ENCODE measurements at regions not wholly inside any gene's neighbourhood (a gene's known extent, or its start where the extent isn't known, plus 50 kb on each side); places are given as distances from the start of the nearest gene placed in this dataset.

DNA sequence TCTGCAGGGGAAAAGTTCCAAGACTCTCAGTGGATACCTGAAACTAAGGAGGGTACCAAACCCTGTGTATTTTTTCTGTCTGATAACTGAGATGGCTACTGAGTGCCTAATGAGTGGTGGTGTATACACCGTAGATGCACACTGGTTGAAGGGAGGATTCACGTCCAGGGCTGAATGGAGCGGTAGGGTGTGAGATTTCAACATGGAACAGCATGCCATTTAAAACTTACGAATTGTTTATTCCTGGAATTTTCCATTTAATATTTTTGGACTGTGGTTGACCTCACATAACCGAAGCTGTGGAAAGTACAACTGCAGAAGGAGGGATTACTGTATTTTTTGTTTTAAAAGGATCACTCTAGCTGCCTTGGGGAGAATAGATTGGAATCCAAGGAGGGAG lies 322.5 kb upstream of the SORL1-AS1 start:
- Histone ChIP-seq H3K27me3 (ENCODE audit: insufficient read depth, low read depth, low read length) (no peaks in the 10 kb centered on the region), H3K9ac (ENCODE audit: low read length) (no peak overlapping the region), H4K20me1 (ENCODE audit: insufficient read depth) (no peaks in the 10 kb centered on the region), H3K9me3 (ENCODE audit: low read length) (no peaks in the 10 kb centered on the region), H3K9me2 (ENCODE audit: insufficient read depth, low read length) (no peaks in the 10 kb centered on the region), H3K4me3 (ENCODE audit: low read length) (no peak overlapping the region), H3F3A (ENCODE audit: insufficient read depth, low read length, poor library complexity, severe bottlenecking) (no peaks in the 10 kb centered on the region), H3K36me3 (ENCODE audit: insufficient read depth, low read length) (no peaks in the 10 kb centered on the region), H3K4me2 (ENCODE audit: low read length) (no peak overlapping the region), H3K27ac (ENCODE audit: low read length) (no peak overlapping the region), H2AFZ (ENCODE audit: low read depth, low read length) (no peak overlapping the region), H3K79me2 (replicated peaks; ENCODE audit: insufficient read depth, low read length) (no peaks in the 10 kb centered on the region)
- TF ChIP-seq POLR2AphosphoS5 (IDR thresholded peaks at IDR 0.05), result no peak
- TF ChIP-seq MXI1 (conservative IDR thresholded peaks at IDR 0.05; ENCODE audit: poor library complexity, severe bottlenecking), result no peak
- TF ChIP-seq REST (IDR thresholded peaks at IDR 0.05; ENCODE audit: borderline replicate concordance), result no peak
- TF ChIP-seq EP300 (conservative IDR thresholded peaks at IDR 0.05; ENCODE audit: poor library complexity, severe bottlenecking), result no peak
- no peak for TF ChIP-seq CTCF (IDR thresholded peaks at IDR 0.05; ENCODE audit: poor library complexity, severe bottlenecking)
- no peak for TF ChIP-seq EZH2 (IDR thresholded peaks at IDR 0.05; ENCODE audit: borderline replicate concordance, insufficient read depth, low read length, poor library complexity, severe bottlenecking)
- TF ChIP-seq RAD21 (conservative IDR thresholded peaks at IDR 0.05), result no peak
- no peak for TF ChIP-seq SMC3 (conservative IDR thresholded peaks at IDR 0.05; ENCODE audit: poor library complexity)
- no peak for TF ChIP-seq TAF1 (IDR thresholded peaks at IDR 0.05; ENCODE audit: low read depth)

DNA sequence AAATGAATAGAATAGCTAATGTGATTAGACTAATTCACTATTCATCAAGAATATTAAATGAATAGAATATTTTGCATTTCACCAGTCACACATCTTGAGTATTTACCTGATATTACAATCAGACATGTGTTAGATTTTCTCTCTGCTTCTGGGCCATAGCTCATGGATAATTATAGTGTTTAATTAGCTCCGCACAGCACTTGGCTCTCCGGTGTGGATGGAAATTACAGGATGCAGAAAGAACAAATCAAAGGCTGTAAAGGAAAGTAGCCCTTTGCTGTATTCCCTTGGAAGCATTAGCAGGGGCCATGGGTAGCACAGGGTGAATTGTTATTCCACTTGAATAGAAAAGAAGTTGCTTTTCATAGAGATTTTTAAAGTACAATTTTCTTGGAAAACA lies 320.3 kb upstream of the SORL1-AS1 start:
- Histone ChIP-seq H3K4me2 (ENCODE audit: low read length) (no peak overlapping the region), H3K4me3 (ENCODE audit: low read length) (no peak overlapping the region), H2AFZ (ENCODE audit: low read depth, low read length) (no peak overlapping the region), H3K9me2 (ENCODE audit: insufficient read depth, low read length) (no peaks in the 10 kb centered on the region), H3K9ac (ENCODE audit: low read length) (no peak overlapping the region), H3K27me3 (ENCODE audit: insufficient read depth, low read depth, low read length) (no peaks in the 10 kb centered on the region), H3K79me2 (replicated peaks; ENCODE audit: insufficient read depth, low read length) (no peaks in the 10 kb centered on the region), H4K20me1 (ENCODE audit: insufficient read depth) (no peaks in the 10 kb centered on the region), H3K9me3 (ENCODE audit: low read length) (no peaks in the 10 kb centered on the region), H3K27ac (ENCODE audit: low read length) (no peak overlapping the region), H3F3A (ENCODE audit: insufficient read depth, low read length, poor library complexity, severe bottlenecking) (no peaks in the 10 kb centered on the region), H3K36me3 (ENCODE audit: insufficient read depth, low read length) (no peaks in the 10 kb centered on the region)
- TF ChIP-seq EP300 (conservative IDR thresholded peaks at IDR 0.05; ENCODE audit: poor library complexity, severe bottlenecking) (no peak), REST (IDR thresholded peaks at IDR 0.05; ENCODE audit: borderline replicate concordance) (no peak), TAF1 (IDR thresholded peaks at IDR 0.05; ENCODE audit: low read depth) (no peak)

All from neural cell (in vitro differentiated cells).